Cardiac septum (tissue), 1 donor: ENCODE measurements at regions not wholly inside any gene's neighbourhood (a gene's known extent, or its start where the extent isn't known, plus 50 kb on each side); places are given as distances from the start of the nearest gene placed in this dataset.

Experiments
- DNase-seq: peaks from one replicate; pipeline ENCODE4 v3.0.0-alpha.2; 2020; ENCODE audit warnings: low spot score
- intact Hi-C: fragments of 100-400 bp; cut with DNase I; formaldehyde crosslinking; loops from one replicate; pipeline ENCODE4 v1.14.0; 2022
- donor health status: DM: no; HTN: no; CAD: no.

GRCh38 chr6:1510239-1510638 lies 99.5 kb upstream of the FOXC1 start:
- intact Hi-C loops: no loop called here
- no peak for DNase-seq

DNA sequence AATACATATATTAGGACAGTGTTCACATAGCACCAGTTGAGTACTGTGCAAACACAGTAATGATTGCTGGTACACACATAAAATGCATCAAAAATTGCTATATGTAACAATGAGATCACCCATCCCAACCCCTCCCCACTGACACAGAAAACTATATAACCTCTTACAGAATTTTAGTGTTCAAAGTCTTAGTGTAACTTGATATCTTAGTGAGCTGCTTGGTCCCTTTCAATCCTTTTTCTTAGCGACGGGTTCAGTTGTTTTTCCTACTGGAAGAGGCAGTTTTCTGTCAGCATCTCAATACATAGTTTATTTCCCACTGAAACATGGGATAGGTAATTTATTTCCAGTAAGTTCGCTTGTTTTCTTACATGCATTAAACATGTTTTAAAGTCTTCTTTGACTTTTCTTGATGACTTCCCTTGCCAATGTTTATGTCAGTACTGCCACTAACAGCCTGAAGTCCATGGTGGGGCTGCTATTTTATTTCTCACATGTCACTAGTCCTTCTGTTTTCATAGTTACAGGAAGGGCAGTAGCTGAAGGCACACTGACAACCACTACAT lies 96.4 kb upstream of the FOXC1 start:
- intact Hi-C loops: no loop called here
- DNase-seq: no peak

DNA sequence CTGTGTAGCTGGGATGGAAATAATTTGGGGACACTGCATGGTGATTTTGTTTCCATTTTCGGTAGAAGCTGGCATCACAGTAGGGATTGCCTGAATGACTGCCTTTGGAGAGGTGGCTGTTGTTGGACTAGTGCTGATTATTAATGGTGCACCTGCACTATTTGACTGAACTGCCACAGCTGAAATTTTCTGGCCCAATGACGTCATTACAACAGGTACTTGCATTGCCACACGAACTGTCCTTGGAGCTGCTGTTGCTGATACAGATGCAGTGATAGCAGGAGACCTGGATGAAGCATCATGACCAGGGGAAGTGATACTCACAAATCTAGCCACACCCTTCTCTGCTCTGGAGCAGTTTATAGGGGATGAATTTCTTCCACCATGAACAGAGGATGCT lies 95.6 kb upstream of the FOXC1 start:
- no peak for DNase-seq
- intact Hi-C loops: no loop called here

DNA sequence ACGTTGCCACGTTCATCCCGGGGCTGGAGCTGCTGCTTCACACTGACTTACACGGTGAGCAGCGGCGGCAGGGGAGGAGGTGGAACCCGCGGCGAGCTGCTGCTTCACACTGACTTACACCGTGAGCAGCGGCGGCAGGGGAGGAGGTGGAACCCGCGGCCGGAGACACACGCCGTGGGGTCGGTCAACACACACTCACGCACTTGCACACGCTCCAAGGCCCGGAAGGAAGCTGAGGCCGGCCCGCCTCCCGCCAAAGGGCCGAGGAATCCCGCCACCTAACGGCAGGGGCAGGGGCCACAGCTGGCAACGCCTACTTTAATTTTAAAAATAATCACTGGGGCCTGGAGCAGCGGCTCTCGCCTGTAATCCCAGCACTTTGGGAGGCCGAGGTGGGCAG lies 94.4 kb upstream of the FOXC1 start:
- no peak for DNase-seq
- intact Hi-C loops: no loop called here

GRCh38 chr6:1515781-1516180 lies 93.9 kb upstream of the FOXC1 start:
- DNase-seq: no peak
- intact Hi-C loops: no loop called here

DNA sequence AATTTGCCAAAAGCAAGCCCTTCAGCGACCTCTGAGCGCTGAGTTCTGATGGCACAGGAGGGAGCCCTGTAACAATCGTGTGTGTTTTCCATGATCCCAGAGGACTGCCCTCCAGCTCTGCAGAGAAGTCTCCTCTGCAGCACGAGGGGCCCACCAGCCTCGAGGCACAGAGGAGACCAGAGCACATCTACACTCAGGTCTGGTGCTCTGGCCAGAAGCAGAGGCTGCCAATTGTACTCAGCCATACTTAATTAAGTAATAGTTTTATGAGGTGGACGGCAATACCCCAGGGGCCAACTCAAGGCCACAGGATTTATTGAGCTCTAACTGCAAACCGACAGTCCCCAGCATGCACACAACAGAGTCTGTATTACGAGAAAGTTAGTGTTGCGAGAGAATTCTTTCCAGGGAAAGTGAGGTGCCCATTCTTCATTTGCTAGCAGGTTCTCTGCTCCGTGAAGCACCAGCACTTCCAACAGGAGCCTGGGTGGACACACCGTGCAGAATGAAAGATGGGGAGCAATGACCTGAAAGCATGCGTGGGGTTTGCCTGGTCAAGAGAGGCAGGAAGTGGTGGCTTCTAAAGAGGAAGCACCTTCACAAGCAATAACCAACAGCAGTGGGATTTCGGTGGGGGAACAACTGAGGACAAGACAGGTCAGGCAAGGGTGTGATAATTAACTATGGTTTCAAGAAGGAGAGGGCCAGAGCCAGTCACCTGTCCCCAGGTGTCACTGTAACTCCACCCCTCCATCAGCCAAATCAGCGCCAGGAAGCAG lies 92.8 kb upstream of the FOXC1 start:
- no peak for DNase-seq
- intact Hi-C loops: no loop called here

DNA sequence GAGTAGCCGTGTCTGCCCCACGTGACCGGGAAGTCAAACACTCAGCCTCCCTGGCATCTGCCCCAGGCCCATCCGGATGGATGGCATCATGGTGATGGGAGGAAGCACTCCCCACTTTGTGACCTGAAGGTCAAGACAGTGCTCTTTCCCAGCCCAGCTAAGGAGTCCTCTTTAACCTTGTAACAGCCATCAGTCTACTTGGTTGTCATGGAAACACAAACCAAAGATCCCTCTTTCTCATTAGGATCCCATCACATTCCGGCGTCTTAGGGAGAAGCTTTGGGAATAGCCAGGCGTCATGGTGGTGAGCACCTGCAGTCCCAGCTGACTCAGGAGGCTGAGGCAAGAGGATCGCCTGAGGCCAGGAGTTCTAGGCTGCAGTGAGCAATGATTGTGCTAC lies 90.9 kb upstream of the FOXC1 start:
- no peak for DNase-seq
- intact Hi-C loops: no loop called here

DNA sequence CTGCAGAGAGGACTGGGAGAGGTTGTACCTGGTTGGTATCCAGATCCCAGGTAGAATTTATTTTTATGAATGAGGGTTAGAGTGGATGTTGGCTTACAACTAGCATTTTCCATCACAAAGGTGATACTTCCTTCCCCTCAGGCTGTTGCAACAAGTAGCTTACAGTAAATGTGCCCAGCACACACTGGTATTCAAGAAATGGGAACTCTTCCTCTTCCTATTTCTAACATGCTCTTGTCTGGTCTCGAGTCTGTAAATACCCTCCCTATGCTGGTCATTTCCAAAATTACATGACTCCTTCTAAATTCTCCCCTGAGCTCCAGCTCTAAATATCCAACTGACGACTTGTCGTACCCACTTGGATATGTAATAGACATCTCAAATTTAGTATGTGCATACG lies 90.1 kb upstream of the FOXC1 start:
- intact Hi-C loops: no loop called here
- DNase-seq: no peak

DNA sequence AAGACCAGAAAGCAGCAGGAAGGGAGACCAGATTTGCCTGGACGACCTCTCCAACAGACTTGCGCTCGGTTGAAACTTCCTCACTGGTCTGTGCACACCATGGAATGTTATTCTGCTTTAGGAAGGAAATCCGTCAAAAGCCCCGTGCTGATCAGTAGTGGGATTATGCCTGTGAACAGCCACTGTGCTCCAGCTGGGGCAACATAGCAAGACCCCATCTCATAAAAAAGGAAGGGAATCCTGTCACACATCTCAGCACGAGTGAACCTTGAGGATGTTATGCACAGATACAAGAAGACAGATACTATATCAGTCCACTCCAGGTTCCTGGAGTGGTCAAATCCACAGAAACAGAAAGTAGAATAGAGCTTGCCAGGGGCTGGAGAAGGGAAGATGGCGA lies 86.9 kb upstream of the FOXC1 start:
- DNase-seq: no peak
- intact Hi-C loops: no loop called here

DNA sequence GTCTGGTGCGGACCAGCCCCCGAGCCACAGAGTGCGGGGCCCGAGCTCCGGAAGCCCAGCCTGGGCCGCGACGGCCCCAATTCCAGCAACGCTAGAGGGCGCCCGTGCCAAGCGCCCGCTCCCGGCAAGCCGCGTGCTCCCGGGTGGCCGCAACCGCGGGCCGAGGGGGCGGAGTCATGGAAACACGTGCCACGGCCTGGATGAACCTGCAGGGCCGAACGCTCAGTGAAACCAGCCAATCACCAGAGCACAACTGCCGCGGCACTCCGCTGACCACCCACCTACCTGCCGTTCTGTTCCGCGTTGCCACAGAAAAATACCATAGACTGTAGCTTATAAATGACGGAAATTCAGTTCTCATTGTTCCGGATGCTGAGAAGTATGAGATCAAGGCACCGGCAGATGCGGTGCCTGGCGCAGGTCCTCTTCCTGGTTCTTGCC lies 85.7 kb upstream of the FOXC1 start:
- DNase-seq: peak; percentile 88
- intact Hi-C loops: no loop called here

DNA sequence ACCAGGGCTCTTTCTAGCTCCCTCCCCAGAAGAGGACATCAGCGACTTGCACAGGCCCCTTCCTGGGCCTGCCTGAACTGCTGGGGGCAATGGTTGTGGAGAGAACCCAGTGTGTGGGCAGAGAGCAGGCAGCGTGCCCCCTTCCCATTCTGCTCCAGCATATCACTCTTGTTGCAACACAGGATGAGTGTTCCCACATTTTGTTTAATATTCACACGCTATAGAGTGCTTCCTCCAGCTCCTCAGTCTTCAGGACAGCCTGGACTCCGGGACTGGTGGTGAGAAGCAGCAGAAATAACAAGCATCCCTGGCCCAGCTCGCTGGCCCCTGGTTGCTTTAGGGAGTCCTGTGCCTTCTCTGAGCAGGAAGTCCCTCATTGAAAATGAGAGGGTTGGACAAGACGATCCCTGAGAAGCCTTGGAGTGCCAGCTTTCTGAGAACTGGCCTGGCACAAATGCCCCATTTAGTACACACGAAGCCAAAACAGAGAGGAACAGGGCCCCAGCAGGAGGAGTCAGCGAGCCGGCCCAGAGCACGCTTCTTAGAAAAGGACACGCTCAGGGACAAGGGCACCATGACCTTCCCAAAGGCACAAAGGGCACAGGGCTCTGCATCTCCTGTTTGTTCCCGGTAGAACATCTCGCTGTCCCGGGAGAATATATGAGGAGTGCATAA lies 84.2 kb upstream of the FOXC1 start:
- intact Hi-C loops: no loop called here
- DNase-seq: no peak

DNA sequence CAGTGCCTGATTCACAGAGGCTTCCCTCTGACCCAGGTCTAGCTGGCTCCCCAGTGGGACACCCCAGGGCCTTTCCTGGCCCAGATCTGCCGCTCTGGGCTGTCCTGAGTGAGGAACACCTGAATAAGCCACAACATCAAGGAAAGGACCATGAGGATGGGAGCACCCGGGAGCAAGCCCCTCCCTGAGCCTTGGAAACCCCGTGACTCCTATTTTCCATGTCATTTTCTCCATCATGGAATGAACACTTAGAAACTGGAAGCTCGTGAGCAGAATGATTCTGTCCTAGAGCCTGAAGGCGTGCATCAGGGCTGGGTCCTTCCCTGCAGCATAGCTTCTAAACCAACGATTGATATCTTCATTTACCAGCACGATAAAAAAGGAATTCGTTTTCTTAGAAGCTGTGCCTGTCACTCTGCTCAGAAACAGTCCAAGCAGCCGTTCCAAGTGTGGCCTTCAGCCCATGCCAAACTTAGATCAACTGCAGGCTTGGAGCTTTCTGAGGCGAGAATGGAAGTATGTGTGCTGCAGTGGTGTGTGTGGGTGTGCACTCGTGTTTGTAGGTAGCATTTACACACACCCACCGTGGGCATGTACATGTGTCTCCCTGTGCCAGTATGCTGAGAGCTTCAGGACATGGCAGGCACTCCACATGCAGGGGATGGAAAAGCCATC lies 83.2 kb upstream of the FOXC1 start:
- intact Hi-C loops: no loop called here
- DNase-seq: no peak

DNA sequence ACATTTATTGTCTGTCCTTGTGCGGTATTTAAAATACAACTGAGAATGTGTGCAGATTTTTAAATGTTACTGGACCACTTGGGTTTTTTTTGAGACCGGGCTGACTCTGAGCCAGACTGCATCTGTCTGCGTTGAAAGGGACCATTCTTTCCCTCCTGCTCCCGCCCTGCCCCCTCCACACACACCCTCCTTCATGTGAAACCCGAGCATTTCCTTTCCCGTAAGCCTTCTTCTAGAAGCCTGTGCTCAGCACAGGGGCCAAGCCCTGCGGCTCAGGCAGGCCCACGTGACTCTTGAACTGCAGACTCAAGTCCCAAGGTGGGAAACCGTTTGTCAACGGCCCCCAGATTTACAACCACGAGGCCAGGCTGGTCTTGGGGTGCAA lies 82.7 kb upstream of the FOXC1 start:
- intact Hi-C loops: no loop called here
- DNase-seq: no peak

GRCh38 chr6:1535295-1535694 lies 74.4 kb upstream of the FOXC1 start:
- no peak for DNase-seq
- intact Hi-C loops: no loop called here

GRCh38 chr6:1536526-1537429 lies 72.9 kb upstream of the FOXC1 start:
- DNase-seq: no peak
- intact Hi-C loops: no loop called here

GRCh38 chr6:1538369-1538768 lies 71.3 kb upstream of the FOXC1 start:
- DNase-seq: no peak
- intact Hi-C loops: no loop called here

DNA sequence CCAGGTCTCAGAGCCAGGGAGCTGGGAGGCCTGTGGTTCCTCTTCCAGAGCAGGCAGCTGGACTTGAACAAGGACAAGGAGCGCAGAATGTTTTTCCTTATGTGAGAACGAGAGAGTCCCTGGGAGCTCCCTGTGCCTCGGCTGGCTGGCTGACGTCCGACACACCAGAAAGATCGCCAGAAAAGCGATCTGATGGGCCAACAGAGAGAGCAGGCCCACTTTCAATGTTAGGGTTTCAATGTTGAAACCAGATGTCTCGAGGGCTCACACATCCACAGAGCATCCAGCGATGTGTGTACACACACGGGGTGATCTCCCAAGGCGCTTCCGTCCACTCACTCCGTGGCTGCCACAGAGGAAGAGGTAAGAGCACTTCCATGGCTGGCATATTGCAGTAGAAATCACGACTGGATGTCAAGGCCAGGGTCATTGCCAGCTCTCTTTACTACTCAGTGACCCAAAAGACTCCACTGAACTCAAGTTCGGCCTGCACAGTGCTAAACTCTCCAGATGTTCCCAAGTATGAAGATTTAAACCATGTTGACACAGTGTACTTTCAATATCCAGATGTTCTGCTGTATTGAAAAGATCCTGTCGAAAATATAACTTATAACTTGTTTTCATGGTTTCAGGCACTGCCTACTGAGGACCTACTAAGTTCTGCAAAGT lies 70.8 kb upstream of the FOXC1 start:
- DNase-seq: no peak
- intact Hi-C loops: no loop called here

GRCh38 chr6:1540864-1541521 lies 68.7 kb upstream of the FOXC1 start:
- intact Hi-C loops: no loop called here

GRCh38 chr6:1542335-1542734 lies 67.4 kb upstream of the FOXC1 start:
- no peak for DNase-seq
- intact Hi-C loops: no loop called here

More at GRCh38 chr6:1540864-1541521, 68.7 kb upstream of the FOXC1 start:
- DNase-seq: no peak
